ENCODE measurements at regions not wholly inside any gene's neighbourhood (a gene's known extent, or its start where the extent isn't known, plus 50 kb on each side); places are given as distances from the start of the nearest gene placed in this dataset.

- H3K36me3 Mint-ChIP-seq: no peaks in the 10 kb centered on the region
- no peak overlapping the region for H3K4me3 Mint-ChIP-seq
- peaks cover 6% of the 10 kb centered on the region for H3K9me3 Mint-ChIP-seq
- H3K4me1 Mint-ChIP-seq: no peaks in the 10 kb centered on the region
- H3K27ac Mint-ChIP-seq: no peak overlapping the region
- no peaks in the 10 kb centered on the region for H3K27me3 Mint-ChIP-seq
- ATAC-seq: no peak
These were observed 392.6 kb downstream of the KLF5 start for GRCh38 chr13:73451221-73452029.

DNA sequence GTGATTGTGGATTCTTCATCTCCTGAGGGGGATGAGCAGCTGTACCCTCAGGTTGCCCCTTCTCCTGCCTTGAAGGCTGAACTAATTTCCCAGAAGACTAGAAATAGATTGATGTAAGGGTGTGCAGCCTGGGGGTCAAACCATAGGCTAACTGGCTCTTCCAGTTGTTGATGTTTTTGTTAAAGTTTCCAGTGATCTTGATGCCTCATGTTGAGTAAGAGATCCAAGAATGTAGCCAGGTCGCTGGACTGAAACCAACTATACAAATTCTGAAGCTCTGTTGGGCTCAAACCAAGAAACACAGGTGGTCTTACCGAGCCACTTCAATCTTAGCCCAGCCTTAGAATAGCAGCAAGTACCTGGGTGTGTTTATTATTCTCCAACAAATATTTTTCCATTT lies 391.8 kb downstream of the KLF5 start:
- ATAC-seq: peak; percentile 34
- H3K4me1 Mint-ChIP-seq: no peaks in the 10 kb centered on the region
- H3K9me3 Mint-ChIP-seq: no peaks in the 10 kb centered on the region
- no peak overlapping the region for H3K4me3 Mint-ChIP-seq
- H3K36me3 Mint-ChIP-seq: no peaks in the 10 kb centered on the region
- H3K27me3 Mint-ChIP-seq: no peaks in the 10 kb centered on the region
- no peak overlapping the region for H3K27ac Mint-ChIP-seq

GRCh38 chr13:73449252-73449651 lies 390.4 kb downstream of the KLF5 start:
- Mint-ChIP-seq H3K4me3 (no peak overlapping the region), H3K4me1 (no peaks in the 10 kb centered on the region), H3K27me3 (no peaks in the 10 kb centered on the region), H3K36me3 (no peaks in the 10 kb centered on the region), H3K27ac (no peak overlapping the region), H3K9me3 (peaks cover 7% of the 10 kb centered on the region)
- no peak for ATAC-seq

DNA sequence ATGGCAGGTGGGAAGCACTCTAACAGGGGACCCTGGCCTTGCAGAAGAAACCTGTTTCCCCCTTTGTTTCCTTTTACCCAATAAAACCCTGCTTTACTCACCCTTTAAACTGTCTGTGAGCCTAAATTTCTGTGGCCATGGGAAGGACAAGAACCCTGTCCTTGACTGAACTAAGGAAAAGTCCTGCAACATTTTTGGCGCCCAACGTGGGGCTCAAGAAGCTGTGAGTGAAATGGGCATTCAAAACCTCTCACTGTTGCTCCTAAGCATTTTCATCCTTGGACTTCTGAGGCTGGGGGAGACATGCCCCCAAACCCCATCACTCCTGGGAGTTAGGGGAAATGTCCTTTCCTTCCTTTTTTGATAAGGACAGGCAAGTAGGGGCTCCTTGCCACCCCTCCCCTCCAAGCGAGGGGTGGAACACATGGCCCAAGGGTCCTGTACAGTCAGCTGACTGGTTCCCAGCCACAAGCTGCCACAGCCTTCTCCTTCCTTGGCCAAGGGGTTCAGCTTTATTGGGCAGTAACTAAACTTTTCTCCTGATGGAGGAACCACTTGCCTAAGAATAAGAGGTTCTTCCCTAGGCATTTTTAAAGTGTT lies 381.6 kb downstream of the KLF5 start:
- no peak overlapping the region for H3K4me3 Mint-ChIP-seq
- H3K36me3 Mint-ChIP-seq: no peaks in the 10 kb centered on the region
- H3K9me3 Mint-ChIP-seq: peaks cover 14% of the 10 kb centered on the region
- no peaks in the 10 kb centered on the region for H3K4me1 Mint-ChIP-seq
- no peak for ATAC-seq
- H3K27me3 Mint-ChIP-seq: no peaks in the 10 kb centered on the region
- no peak overlapping the region for H3K27ac Mint-ChIP-seq

- Mint-ChIP-seq H3K4me3 (no peak overlapping the region), H3K36me3 (no peaks in the 10 kb centered on the region), H3K9me3 (peaks cover 13% of the 10 kb centered on the region), H3K4me1 (no peaks in the 10 kb centered on the region), H3K27me3 (no peaks in the 10 kb centered on the region), H3K27ac (no peak overlapping the region)
- no peak for ATAC-seq
These were observed 375.1 kb downstream of the KLF5 start for GRCh38 chr13:73433890-73434289.

DNA sequence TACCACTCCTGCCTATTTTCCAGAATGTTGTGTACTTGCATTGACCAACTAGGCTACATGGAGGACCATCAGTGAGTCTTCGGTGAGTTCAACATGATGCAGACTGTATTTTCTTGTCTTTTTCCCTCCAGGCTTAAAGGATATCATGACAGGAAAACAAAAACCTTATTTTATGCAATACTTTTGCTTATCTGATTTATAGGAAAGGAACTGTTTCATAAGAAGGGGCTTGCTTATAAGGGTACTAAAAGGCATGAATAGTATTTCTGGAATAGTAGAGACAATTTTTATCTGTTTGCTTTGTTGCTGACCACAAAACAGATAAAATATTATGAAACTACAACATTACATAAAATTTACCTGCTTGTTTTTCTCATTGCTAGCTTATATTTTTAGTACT lies 374.7 kb downstream of the KLF5 start:
- Mint-ChIP-seq H3K9me3 (peaks cover 13% of the 10 kb centered on the region), H3K4me1 (no peaks in the 10 kb centered on the region), H3K27me3 (no peaks in the 10 kb centered on the region), H3K4me3 (no peak overlapping the region), H3K27ac (no peak overlapping the region), H3K36me3 (no peaks in the 10 kb centered on the region)
- ATAC-seq: no peak

DNA sequence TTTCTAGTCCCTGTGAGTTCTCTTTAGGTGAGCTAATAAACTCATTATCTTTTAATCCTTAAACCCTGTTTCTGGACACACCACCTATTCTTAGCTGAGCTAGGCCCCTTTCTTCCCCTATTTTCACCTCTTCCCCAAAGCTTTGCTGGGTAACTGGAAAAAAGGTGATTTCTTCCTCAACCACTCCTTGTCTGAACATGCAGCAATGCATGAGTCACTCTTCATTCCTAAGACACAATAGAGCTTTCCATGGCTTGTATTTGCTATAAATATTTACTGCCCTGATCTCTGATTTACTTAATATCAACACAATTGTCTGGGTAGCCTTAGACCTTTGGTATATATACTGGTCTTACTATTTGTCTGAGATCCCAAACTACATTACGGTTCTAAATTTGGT lies 370.9 kb downstream of the KLF5 start:
- no peak for ATAC-seq
- no peaks in the 10 kb centered on the region for H3K36me3 Mint-ChIP-seq
- H3K9me3 Mint-ChIP-seq: peaks cover 13% of the 10 kb centered on the region
- no peak overlapping the region for H3K4me3 Mint-ChIP-seq
- H3K4me1 Mint-ChIP-seq: no peaks in the 10 kb centered on the region
- H3K27me3 Mint-ChIP-seq: no peaks in the 10 kb centered on the region
- no peak overlapping the region for H3K27ac Mint-ChIP-seq

GRCh38 chr13:73428706-73429105 lies 369.9 kb downstream of the KLF5 start:
- Mint-ChIP-seq H3K27ac (no peak overlapping the region), H3K9me3 (peaks cover 13% of the 10 kb centered on the region), H3K4me1 (no peaks in the 10 kb centered on the region), H3K4me3 (no peak overlapping the region), H3K36me3 (no peaks in the 10 kb centered on the region), H3K27me3 (no peaks in the 10 kb centered on the region)
- no peak for ATAC-seq

DNA sequence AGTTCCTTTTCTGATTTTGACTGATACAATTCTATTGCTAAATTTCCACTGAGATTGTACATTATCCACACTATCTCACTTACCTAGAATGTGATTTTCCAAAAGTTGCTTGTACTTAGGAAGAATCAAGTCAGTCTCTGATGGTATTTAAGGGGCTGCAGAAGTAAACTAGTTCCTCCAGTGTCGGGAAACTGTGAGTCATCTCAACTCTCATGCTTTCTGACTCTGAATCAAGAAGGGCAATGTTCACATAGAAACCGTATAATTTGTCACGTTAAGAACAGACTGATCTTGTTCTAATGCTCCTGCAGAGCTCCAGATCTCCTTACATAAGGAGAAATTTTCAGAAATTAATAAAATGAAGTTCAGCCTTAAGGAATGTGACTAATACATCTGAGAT lies 369.3 kb downstream of the KLF5 start:
- H3K27me3 Mint-ChIP-seq: no peaks in the 10 kb centered on the region
- no peak overlapping the region for H3K27ac Mint-ChIP-seq
- peaks cover 11% of the 10 kb centered on the region for H3K9me3 Mint-ChIP-seq
- no peak for ATAC-seq
- H3K4me3 Mint-ChIP-seq: no peak overlapping the region
- no peaks in the 10 kb centered on the region for H3K4me1 Mint-ChIP-seq
- no peaks in the 10 kb centered on the region for H3K36me3 Mint-ChIP-seq

- H3K27me3 Mint-ChIP-seq: no peaks in the 10 kb centered on the region
- peaks cover 3% of the 10 kb centered on the region for H3K9me3 Mint-ChIP-seq
- H3K36me3 Mint-ChIP-seq: no peaks in the 10 kb centered on the region
- H3K4me3 Mint-ChIP-seq: no peak overlapping the region
- peak; percentile 20 for ATAC-seq
- H3K27ac Mint-ChIP-seq: no peak overlapping the region
- no peaks in the 10 kb centered on the region for H3K4me1 Mint-ChIP-seq
These were observed 364.2 kb downstream of the KLF5 start for GRCh38 chr13:73422973-73423372.

DNA sequence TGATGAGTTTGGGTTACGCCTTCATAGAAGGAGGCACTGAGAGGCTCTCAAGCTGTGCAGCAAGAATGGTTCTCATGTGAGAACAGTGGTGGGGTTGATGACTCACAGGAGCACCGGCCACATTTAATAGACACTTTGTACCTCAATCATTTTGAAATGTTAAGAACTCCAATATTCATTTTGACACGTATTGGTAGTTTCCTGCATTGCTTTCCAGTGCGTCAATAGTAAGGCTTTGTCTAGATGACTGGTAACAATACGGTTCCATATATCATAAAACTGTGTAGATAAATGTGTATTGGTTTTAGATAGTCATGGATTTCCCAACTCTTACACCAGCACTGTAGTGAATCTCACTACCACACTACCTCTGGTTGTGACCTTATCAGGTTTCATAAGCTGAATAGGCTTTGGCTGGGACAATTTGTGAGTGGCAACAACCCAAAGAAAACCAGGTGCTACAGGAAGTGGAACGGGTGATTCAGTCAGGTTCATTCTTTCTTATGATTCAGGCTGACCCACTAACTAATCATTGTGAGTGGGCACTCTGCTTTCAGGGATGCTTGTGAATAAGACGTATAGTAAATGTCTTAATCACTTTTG lies 362.6 kb downstream of the KLF5 start:
- ATAC-seq: no peak
- peaks cover 7% of the 10 kb centered on the region for H3K9me3 Mint-ChIP-seq
- no peaks in the 10 kb centered on the region for H3K4me1 Mint-ChIP-seq
- H3K4me3 Mint-ChIP-seq: no peak overlapping the region
- H3K36me3 Mint-ChIP-seq: no peaks in the 10 kb centered on the region
- H3K27ac Mint-ChIP-seq: no peak overlapping the region
- H3K27me3 Mint-ChIP-seq: no peaks in the 10 kb centered on the region

- H3K4me1 Mint-ChIP-seq: no peaks in the 10 kb centered on the region
- no peaks in the 10 kb centered on the region for H3K27me3 Mint-ChIP-seq
- peaks cover 4% of the 10 kb centered on the region for H3K9me3 Mint-ChIP-seq
- no peak overlapping the region for H3K4me3 Mint-ChIP-seq
- H3K27ac Mint-ChIP-seq: no peak overlapping the region
- no peaks in the 10 kb centered on the region for H3K36me3 Mint-ChIP-seq
- no peak for ATAC-seq
These were observed 360.4 kb downstream of the KLF5 start for GRCh38 chr13:73419186-73419585.

DNA sequence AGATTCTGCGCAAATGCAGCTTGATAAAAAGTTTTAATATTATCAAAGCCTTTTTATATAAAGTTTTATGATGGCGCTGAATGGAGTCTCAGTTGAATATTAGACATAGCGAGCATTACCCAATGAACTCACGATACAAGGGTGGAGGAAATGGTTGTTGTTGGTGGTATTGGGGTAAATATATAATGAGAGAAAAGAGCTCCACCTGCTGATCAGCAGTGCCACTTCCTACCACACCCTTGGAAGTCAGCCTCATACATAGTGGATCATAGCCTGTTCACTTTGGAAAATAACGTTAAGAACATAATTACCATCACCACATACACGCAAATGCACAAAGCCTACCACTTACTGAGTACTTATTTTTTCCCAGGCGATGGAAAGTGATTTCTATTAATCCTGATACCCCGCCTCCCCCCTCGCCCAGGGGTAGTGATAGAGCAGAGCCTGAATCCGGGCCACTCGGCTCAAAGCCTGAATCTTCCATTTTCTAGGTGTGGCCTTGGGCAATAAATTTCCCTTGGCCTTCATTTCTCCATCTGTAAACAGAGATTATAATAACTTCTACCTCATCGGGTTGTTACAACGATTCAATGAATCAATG lies 358.3 kb downstream of the KLF5 start:
- no peak for ATAC-seq
- Mint-ChIP-seq H3K9me3 (peaks cover 4% of the 10 kb centered on the region), H3K27ac (no peak overlapping the region)

GRCh38 chr13:73416093-73416492 lies 357.3 kb downstream of the KLF5 start:
- peaks cover 4% of the 10 kb centered on the region for H3K9me3 Mint-ChIP-seq
- no peak for ATAC-seq

More for the DNA sequence above, 358.3 kb downstream of the KLF5 start:
- Mint-ChIP-seq H3K4me1 (no peaks in the 10 kb centered on the region), H3K27me3 (no peaks in the 10 kb centered on the region), H3K4me3 (no peak overlapping the region), H3K36me3 (no peaks in the 10 kb centered on the region)

GRCh38 chr13:73413656-73414055 lies 354.9 kb downstream of the KLF5 start:
- Mint-ChIP-seq H3K27me3 (no peaks in the 10 kb centered on the region), H3K4me1 (no peaks in the 10 kb centered on the region), H3K9me3 (peaks cover 10% of the 10 kb centered on the region), H3K4me3 (no peak overlapping the region), H3K27ac (no peak overlapping the region), H3K36me3 (no peaks in the 10 kb centered on the region)
- ATAC-seq: no peak

More at GRCh38 chr13:73416093-73416492, 357.3 kb downstream of the KLF5 start:
- Mint-ChIP-seq H3K4me1 (no peaks in the 10 kb centered on the region), H3K4me3 (no peak overlapping the region), H3K36me3 (no peaks in the 10 kb centered on the region), H3K27me3 (no peaks in the 10 kb centered on the region), H3K27ac (no peak overlapping the region)

Data from stimulated activated memory B cell treated with anti-CD40 and anti-IgM and Interleukin-4, amounts not matched to agents 10 μg/mL and 1 μg/mL and 100 μg/mL, for 72 hours (primary cell).